Esophagus muscularis mucosa (tissue), 4 donors: ENCODE measurements at regions not wholly inside any gene's neighbourhood (a gene's known extent, or its start where the extent isn't known, plus 50 kb on each side); places are given as distances from the start of the nearest gene placed in this dataset.

Experiments used
- DNase-seq: peaks from one replicate; pipeline ENCODE4 v3.0.0-alpha.2; 2017; ENCODE audit errors: extremely low spot score
- H3K27ac ChIP-seq, 4 donors: fragments of 200-600 bp; sonication (generic); replicated peaks in 1 of 4; 1 replicate in 3 of 4; 2 replicates in 1 of 4; pipeline ENCODE4 v1.5.1; 2016 to 2019; ENCODE audit warnings: mild to moderate bottlenecking in 1 of 4
- H3K27me3 ChIP-seq, 4 donors: fragments of 200-600 bp; sonication (generic); one replicate each; pipeline versions ENCODE4 v1.5.1 to v1.6.0; 2016 to 2019
- H3K36me3 ChIP-seq, 4 donors: fragments of 200-600 bp; sonication (generic); one replicate each; pipeline ENCODE4 v1.5.1; 2016 to 2019
- H3K4me1 ChIP-seq, 4 donors: fragments of 200-600 bp; sonication (generic); one replicate each; pipeline ENCODE4 v1.5.1; 2016 to 2019
- H3K4me3 ChIP-seq, 4 donors: fragments of 200-600 bp; sonication (generic); 1 replicate in 2 of 4; 2 replicates in 2 of 4; pipeline ENCODE4 v1.5.1; 2016 to 2019; ENCODE audit warnings: mild to moderate bottlenecking in 4 of 4, moderate library complexity in 1 of 4
- H3K9me3 ChIP-seq, 4 donors: fragments of 200-600 bp; sonication (generic); 1 replicate in 3 of 4; 2 replicates in 1 of 4; pipeline ENCODE4 v1.5.1; 2016 to 2019
- EP300 ChIP-seq: sonication (generic); formaldehyde crosslinking; IDR thresholded peaks from one replicate; pipeline ENCODE4 v1.6.1; 2017; ENCODE audit warnings: antibody characterized with exemption
- WGBS: methylation state at CpG from one replicate; pipeline ENCODE4 v1.1.5; 2018; 5-methylcytosine and 5-hydroxymethylcytosine counted together
- intact Hi-C: fragments of 100-400 bp; cut with DNase I; formaldehyde crosslinking; loops from one replicate; pipeline ENCODE4 v1.15.1; 2023
- small RNA-seq, 3 donors: library from RNA; depleted of rRNA; stranded (forward); fragments of <200 nt; gene quantifications; one replicate each; pipeline ENCODE3, GENCODE V24; 2016
- TF ChIP-seq, protein P1 (sequence below), 3 experiments: fragments of 200-600 bp in 2 of 3; fragments of 450-650 bp in 1 of 3; sonication (generic) in 2 of 3; IDR thresholded peaks; one replicate each; pipeline ENCODE4 v1.5.1; 2017 to 2019; ENCODE audit warnings: antibody characterized with exemption in 3 of 3, mild to moderate bottlenecking in 2 of 3, moderate library complexity in 1 of 3

DNA sequence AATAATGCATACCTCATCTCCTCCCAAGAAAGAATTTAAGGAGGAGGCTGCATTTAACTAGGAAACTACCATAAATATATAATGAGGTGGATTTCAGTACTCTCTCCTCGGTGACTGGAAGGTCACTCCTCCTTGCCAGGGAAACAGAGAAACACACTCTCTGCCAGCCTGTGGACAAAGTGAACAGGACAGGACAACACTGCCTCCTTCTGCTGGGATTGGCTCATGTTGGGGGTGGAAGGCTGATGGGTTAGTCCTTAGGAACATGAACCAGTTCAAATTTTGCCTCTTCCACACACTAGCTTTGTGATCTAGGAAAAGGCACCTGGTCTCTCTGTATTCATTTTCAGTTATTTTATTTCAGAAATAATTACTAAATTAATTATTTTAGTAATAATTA, 50.6 kb upstream of the STEAP4 start:
- Histone ChIP-seq H3K9me3 (no peaks in the 10 kb centered on the region), H3K4me3 (no peak overlapping the region), H3K36me3 (no peaks in the 10 kb centered on the region), H3K27me3 (no peaks in the 10 kb centered on the region), H3K27ac (no peak overlapping the region), H3K4me1 (no peaks in the 10 kb centered on the region)
- intact Hi-C loops, result loop anchor here (5.0 kb wide), 1 partner anchor 115 kb away; no protein-coding TSS in a partner anchor
- DNase-seq, result no peak
- TF ChIP-seq EP300, result no peak
- TF ChIP-seq, protein P1, sequence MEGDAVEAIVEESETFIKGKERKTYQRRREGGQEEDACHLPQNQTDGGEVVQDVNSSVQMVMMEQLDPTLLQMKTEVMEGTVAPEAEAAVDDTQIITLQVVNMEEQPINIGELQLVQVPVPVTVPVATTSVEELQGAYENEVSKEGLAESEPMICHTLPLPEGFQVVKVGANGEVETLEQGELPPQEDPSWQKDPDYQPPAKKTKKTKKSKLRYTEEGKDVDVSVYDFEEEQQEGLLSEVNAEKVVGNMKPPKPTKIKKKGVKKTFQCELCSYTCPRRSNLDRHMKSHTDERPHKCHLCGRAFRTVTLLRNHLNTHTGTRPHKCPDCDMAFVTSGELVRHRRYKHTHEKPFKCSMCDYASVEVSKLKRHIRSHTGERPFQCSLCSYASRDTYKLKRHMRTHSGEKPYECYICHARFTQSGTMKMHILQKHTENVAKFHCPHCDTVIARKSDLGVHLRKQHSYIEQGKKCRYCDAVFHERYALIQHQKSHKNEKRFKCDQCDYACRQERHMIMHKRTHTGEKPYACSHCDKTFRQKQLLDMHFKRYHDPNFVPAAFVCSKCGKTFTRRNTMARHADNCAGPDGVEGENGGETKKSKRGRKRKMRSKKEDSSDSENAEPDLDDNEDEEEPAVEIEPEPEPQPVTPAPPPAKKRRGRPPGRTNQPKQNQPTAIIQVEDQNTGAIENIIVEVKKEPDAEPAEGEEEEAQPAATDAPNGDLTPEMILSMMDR (IDR thresholded peaks at IDR 0.05), result peak in 1 of 3 experiments; percentile 11
- 65% methylated on average over 1 of the region's 1 CpG for WGBS

Small RNA genes in the stretch of these regions (small RNA-seq; reads per million reads assigned to genes)
- gene EIF4A1P13, result 0 reads per million in 3 donors
- gene RF00272, result 0 reads per million in 3 donors
